ENCODE measurements at regions not wholly inside any gene's neighbourhood (a gene's known extent, or its start where the extent isn't known, plus 50 kb on each side); places are given as distances from the start of the nearest gene placed in this dataset.

GRCh38 chr1:96487971-96488370, 233.6 kb upstream of the PTBP2 start:
- no peak overlapping the region for H3K4me3 ChIP-seq (ENCODE audit: low read depth, low read length)
- TF ChIP-seq, protein P1, sequence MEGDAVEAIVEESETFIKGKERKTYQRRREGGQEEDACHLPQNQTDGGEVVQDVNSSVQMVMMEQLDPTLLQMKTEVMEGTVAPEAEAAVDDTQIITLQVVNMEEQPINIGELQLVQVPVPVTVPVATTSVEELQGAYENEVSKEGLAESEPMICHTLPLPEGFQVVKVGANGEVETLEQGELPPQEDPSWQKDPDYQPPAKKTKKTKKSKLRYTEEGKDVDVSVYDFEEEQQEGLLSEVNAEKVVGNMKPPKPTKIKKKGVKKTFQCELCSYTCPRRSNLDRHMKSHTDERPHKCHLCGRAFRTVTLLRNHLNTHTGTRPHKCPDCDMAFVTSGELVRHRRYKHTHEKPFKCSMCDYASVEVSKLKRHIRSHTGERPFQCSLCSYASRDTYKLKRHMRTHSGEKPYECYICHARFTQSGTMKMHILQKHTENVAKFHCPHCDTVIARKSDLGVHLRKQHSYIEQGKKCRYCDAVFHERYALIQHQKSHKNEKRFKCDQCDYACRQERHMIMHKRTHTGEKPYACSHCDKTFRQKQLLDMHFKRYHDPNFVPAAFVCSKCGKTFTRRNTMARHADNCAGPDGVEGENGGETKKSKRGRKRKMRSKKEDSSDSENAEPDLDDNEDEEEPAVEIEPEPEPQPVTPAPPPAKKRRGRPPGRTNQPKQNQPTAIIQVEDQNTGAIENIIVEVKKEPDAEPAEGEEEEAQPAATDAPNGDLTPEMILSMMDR (IDR thresholded peaks at IDR 0.05; ENCODE audit: low read depth, low read length): no peak

DNA sequence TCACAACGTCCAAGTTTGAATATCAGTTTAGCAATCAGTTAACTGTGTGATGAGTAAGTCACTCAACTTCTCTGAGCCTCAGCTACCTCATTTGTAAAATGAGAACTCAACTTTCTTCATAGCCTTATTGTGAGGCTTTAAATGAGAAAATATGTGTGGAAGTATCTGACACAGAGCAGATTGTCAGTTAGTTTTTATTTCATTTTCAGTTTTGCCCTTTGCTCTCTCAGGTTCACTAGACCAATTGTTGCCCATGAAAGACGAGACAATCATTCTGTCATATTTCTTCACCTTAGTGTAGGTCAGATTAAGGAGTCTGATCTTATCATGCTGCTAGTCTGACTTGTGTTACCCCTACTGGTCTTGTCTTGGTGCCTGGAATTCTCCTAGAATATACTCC, 232.8 kb upstream of the PTBP2 start:
- no peak overlapping the region for H3K4me3 ChIP-seq (ENCODE audit: low read depth, low read length)
- TF ChIP-seq, protein P1 (IDR thresholded peaks at IDR 0.05; ENCODE audit: low read depth, low read length): no peak

GRCh38 chr1:96492236-96492635, 229.3 kb upstream of the PTBP2 start:
- no peak overlapping the region for H3K4me3 ChIP-seq (ENCODE audit: low read depth, low read length)
- TF ChIP-seq, protein P1 (IDR thresholded peaks at IDR 0.05; ENCODE audit: low read depth, low read length): no peak

DNA sequence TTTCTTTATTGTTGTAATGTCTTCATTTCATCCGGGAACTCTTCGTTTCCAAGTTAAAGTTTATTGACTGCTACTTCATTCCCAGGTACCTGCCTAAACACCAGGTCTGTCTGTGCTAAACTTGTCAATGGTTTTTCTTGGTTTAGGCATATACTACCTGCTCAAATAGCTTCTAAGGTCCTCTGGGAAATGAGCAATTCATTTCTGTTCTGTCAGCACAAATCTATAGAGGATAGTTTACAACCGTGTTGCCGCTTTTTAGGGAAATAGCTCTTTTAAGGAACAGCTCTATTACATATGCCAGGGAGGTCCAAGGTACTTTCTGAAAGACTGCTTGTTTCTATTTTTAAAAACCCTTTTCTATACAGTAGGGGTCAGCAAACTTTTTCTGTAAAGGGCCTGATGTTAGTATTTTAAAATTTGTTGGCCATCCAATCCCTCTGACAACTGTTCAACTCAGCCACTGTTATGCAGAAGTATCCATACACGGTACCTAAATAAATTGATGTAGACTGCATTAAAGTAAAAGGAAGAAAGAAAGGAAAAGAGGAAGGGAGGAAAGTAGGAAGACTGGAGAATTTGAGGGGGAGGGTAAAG, 222.7 kb upstream of the PTBP2 start:
- TF ChIP-seq, protein P1 (IDR thresholded peaks at IDR 0.05; ENCODE audit: low read depth, low read length): no peak
- H3K4me3 ChIP-seq (ENCODE audit: low read depth, low read length): no peak overlapping the region

- no peak overlapping the region for H3K4me3 ChIP-seq (ENCODE audit: low read depth, low read length)
- TF ChIP-seq, protein P1 (IDR thresholded peaks at IDR 0.05; ENCODE audit: low read depth, low read length): no peak
Measured at GRCh38 chr1:96508233-96508632, 213.4 kb upstream of the PTBP2 start.

DNA sequence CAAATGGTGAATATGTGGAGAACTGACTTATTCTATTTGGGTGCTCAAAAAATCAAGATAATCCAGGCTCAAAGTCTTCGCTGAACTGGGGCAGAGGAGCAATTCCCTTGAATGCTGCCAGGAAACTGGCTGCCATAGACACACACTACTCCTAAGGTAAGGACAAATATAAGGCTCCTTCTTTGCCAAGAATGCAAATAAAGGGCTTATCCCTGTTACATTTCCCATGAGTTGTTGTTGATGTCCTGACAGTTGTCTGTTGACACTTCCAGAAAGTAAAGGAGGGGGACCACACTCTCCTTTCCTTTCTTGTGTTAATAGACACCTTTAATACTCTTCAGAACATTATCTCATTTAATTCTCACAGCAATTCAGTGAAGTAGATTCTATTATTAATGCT, 212.2 kb upstream of the PTBP2 start:
- H3K4me3 ChIP-seq (ENCODE audit: low read depth, low read length): no peak overlapping the region
- TF ChIP-seq, protein P1 (IDR thresholded peaks at IDR 0.05; ENCODE audit: low read depth, low read length): no peak

GRCh38 chr1:96509951-96510350, 211.6 kb upstream of the PTBP2 start:
- no peak overlapping the region for H3K4me3 ChIP-seq (ENCODE audit: low read depth, low read length)
- TF ChIP-seq, protein P1 (IDR thresholded peaks at IDR 0.05; ENCODE audit: low read depth, low read length): no peak
